Left forelimb (tissue), 1 donor: ENCODE measurements at regions not wholly inside any gene's neighbourhood (a gene's known extent, or its start where the extent isn't known, plus 50 kb on each side); places are given as distances from the start of the nearest gene placed in this dataset.

Experiments
- DNase-seq: peaks from one replicate; pipeline ENCODE4 v3.0.0-alpha.2; 2018; ENCODE audit warnings: low spot score

DNA sequence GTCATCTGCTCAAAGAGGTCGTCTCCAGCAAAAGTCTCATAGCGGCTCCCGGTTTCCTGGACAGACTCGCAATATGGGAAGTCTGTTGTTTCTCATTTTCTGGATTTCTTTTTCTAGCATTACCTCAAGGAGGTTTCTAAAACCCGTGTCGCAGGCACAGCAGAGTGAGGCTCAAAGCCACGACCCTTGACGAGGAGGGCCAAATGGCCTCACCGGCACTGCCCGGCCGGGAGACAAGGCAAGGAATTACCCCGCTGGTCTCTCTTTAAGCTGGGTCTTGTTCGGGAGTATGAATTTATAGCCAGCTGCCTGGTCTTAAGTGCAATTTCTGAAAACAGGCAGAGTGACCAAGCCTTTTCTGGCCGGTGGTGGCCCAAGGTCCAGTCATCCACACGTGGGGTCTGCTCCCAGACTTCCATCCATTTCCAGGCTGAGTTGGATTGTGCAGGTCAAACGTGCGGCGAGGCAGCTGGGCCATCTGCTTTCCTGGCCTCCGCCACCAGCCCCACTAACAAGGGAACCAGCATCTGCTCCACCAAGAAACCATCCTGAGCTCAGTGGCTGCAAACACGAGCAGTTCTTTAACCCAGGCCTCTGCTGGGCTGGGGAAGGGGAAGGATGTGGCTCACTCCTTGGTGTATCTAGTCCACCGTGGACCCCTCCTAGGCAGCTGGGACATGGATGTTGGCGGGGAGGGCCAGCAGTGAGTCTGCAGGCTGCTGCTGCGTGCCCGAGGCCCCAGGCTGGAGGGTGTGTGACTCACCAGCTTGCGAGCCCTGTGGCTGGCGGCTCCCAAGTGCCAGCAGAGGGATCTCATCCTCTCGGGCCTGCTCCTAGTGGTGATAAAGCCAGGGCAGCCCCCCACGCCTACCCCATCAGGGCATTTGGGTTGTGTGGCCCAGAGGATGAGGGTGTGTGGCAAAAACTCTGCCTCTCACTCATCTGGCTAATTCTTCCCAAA is 55.6 kb upstream of the COL5A1 start:
- peak; percentile 60 for DNase-seq

GRCh38 chr9:134589748-134590147 is 51.9 kb upstream of the COL5A1 start:
- peak; percentile 49 for DNase-seq

GRCh38 chr9:134590240-134591081 is 51.1 kb upstream of the COL5A1 start:
- DNase-seq, result peak; percentile 61

DNA sequence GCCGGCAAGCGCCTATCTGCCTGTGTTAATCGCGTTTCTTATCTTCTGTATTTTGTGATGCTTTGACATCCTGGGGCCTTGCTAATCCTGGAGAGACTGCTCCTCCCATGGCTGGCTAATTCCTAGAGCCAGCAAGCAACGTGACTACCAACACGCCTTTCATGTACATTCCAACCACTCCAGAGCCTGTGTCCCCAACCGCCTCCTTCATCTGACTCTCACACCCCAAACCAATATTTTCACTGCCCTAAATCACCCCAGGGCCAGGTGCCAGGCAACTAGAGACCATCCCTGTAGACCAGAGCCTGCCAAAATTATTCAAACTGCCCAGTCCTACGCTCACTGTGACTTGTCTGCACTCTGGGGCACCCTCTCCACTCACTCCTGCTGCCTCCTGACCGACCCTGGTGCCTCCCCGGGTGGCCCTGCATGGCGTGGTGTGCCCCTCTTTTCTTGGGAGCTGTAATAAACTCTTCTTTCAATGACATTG is 50.5 kb upstream of the COL5A1 start:
- peak; percentile 46 for DNase-seq

DNA sequence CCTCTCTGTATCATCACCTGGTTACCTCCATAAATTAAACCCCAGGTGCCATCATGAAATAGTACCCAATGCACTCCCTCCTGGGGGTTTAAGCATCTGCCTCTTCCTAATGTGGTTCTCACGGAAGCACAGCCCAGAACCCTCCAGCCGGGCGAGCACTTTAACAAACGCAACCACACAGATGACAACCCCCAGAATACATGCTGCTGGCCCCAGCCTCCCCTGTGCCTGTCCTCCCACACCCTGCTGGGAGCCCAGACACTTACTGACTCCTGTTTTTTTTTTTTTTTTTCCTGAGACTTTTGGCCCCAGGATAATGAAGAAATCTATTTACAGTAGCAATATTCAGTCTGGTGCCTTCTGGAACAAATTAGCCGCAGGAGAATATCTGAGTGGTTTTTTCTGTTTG is 50.0 kb upstream of the COL5A1 start:
- no peak for DNase-seq
